SK-N-SH (cell line): ENCODE measurements at regions not wholly inside any gene's neighbourhood (a gene's known extent, or its start where the extent isn't known, plus 50 kb on each side); places are given as distances from the start of the nearest gene placed in this dataset.

Experiments used
- CTCF ChIA-PET: fragments of 300-600, 350-600 bp; formaldehyde crosslinking; extraction: SDS; loops from one replicate; lab custom pipeline; 2021; lab: Yijun Ruan, JAX
- POLR2A ChIA-PET: fragments of 350-600 bp; sonication (Branson Sonifier 250); formaldehyde crosslinking; extraction: SDS; loops from one replicate; lab custom pipeline; 2020; ENCODE audit warnings: antibody characterized with exemption, inconsistent platforms; lab: Yijun Ruan, JAX
- DNase-seq: peaks from one replicate; pipeline ENCODE4 v3.0.0; 2012
- H2AFZ ChIP-seq: fragments of 200-600 bp; sonication (generic); 2 replicates; pipeline ENCODE4 v1.8.1; 2016; ENCODE audit warnings: antibody characterized with exemption, mild to moderate bottlenecking, low read depth
- H3F3A ChIP-seq: fragments of 200-600 bp; sonication (generic); replicated peaks from 2 replicates; pipeline ENCODE3; 2016; ENCODE audit warnings: antibody characterized with exemption, mild to moderate bottlenecking; ENCODE audit not compliant: insufficient read depth
- H3K27ac ChIP-seq, 2 experiments: fragments of 200-500 bp in 1 of 2; fragments of 200-600 bp in 1 of 2; sonication (Bioruptor generic) in 1 of 2; sonication (generic), shearing (Covaris generic) in 1 of 2; 2 replicates each; pipeline versions ENCODE4 v1.5.1 to v1.6.1; 2014 to 2016; ENCODE audit warnings: low read depth in 2 of 2, inconsistent platforms in 1 of 2, low read length in 1 of 2, mild to moderate bottlenecking in 1 of 2, mixed read lengths in 1 of 2
- H3K27me3 ChIP-seq: fragments of 200-600 bp; sonication (generic), shearing (Covaris generic); 2 replicates; pipeline ENCODE4 v1.6.1; 2016; ENCODE audit warnings: mixed run types; ENCODE audit not compliant: insufficient read depth
- H3K36me3 ChIP-seq, 2 experiments: fragments of 200-500 bp in 1 of 2; fragments of 200-600 bp in 1 of 2; sonication (Bioruptor generic) in 1 of 2; sonication (generic) in 1 of 2; replicated peaks in 1 of 2; 2 replicates each; pipeline versions ENCODE3 to v1.5.1; 2014 to 2016; ENCODE audit warnings: low read length in 1 of 2, mild to moderate bottlenecking in 1 of 2; ENCODE audit not compliant: insufficient read depth in 2 of 2, control insufficient read depth in 1 of 2
- H3K4me1 ChIP-seq, 2 experiments: fragments of 200-500 bp in 1 of 2; fragments of 200-600 bp in 1 of 2; sonication (Bioruptor generic) in 1 of 2; sonication (generic), shearing (Covaris generic) in 1 of 2; 2 replicates each; pipeline versions ENCODE4 v1.5.1 to v1.6.1; 2014 to 2016; ENCODE audit warnings: low read depth in 1 of 2, low read length in 1 of 2, mixed run types in 1 of 2; ENCODE audit not compliant: insufficient read depth in 2 of 2, control insufficient read depth in 1 of 2
- H3K4me2 ChIP-seq: fragments of 200-600 bp; sonication (generic), shearing (Covaris generic); 2 replicates; pipeline ENCODE4 v1.6.1; 2017; ENCODE audit warnings: mixed run types
- H3K4me3 ChIP-seq, 2 experiments: fragments of 200-500 bp in 1 of 2; fragments of 200-600 bp in 1 of 2; sonication (Bioruptor generic) in 1 of 2; sonication (generic), shearing (Covaris generic) in 1 of 2; 2 replicates each; pipeline versions ENCODE4 v1.5.1 to v1.8.1; 2014 to 2016; ENCODE audit warnings: low read depth in 2 of 2, inconsistent platforms in 1 of 2, low read length in 1 of 2, mild to moderate bottlenecking in 1 of 2, mixed read lengths in 1 of 2, moderate library complexity in 1 of 2
- H3K79me2 ChIP-seq: fragments of 200-600 bp; sonication (generic); 2 replicates; pipeline ENCODE4 v1.8.1; 2017; ENCODE audit warnings: mild to moderate bottlenecking; ENCODE audit not compliant: insufficient read depth
- H3K9ac ChIP-seq: fragments of 200-600 bp; sonication (generic); 2 replicates; pipeline ENCODE4 v1.6.1; 2017; ENCODE audit warnings: mixed run types
- H3K9me2 ChIP-seq: fragments of 200-600 bp; sonication (generic); 2 replicates; pipeline ENCODE4 v1.6.1; 2017; ENCODE audit warnings: mixed run types
- H3K9me3 ChIP-seq: fragments of 200-600 bp; sonication (generic); 2 replicates; pipeline ENCODE4 v1.6.1; 2017; ENCODE audit warnings: mixed run types, mild to moderate bottlenecking, moderate library complexity
- H4K20me1 ChIP-seq: fragments of 200-600 bp; sonication (generic); 2 replicates; pipeline ENCODE4 v1.6.1; 2017; ENCODE audit warnings: mild to moderate bottlenecking, mixed run types; ENCODE audit not compliant: insufficient read depth
- EZH2phosphoT487 ChIP-seq: fragments of 200-600 bp; sonication (generic); IDR thresholded peaks from 2 replicates; pipeline ENCODE4 v1.6.1; 2017; ENCODE audit warnings: low read depth, mixed run types, mild to moderate bottlenecking, antibody characterized with exemption, moderate library complexity, borderline replicate concordance
- FOXJ3 ChIP-seq: sonication (generic); formaldehyde crosslinking; IDR thresholded peaks from 2 replicates; pipeline ENCODE4 v1.5.1; 2020; ENCODE audit warnings: mild to moderate bottlenecking, missing genetic modification reagents
- FOXM1 ChIP-seq: IDR thresholded peaks from 2 replicates; pipeline ENCODE4 v1.4.0; 2012; ENCODE audit warnings: low read depth, mild to moderate bottlenecking
- GABPA ChIP-seq: IDR thresholded peaks from 2 replicates; pipeline ENCODE4 v1.4.0; 2012; ENCODE audit warnings: low read depth, mild to moderate bottlenecking
- GATA2 ChIP-seq: sonication (generic); formaldehyde crosslinking; IDR thresholded peaks from 2 replicates; pipeline ENCODE4 v1.5.0; 2020; ENCODE audit warnings: mild to moderate bottlenecking, missing genetic modification reagents
- JUND ChIP-seq: IDR thresholded peaks from 2 replicates; pipeline ENCODE4 v1.4.0; 2012
- MXI1 ChIP-seq: IDR thresholded peaks from 2 replicates; pipeline ENCODE4 v1.6.1; 2012; ENCODE audit warnings: mild to moderate bottlenecking, low read depth, low read length, improper control_type of control experiment
- NFIC ChIP-seq: IDR thresholded peaks from 2 replicates; pipeline ENCODE4 v1.4.0; 2012; ENCODE audit warnings: borderline replicate concordance
- RAD21 ChIP-seq: IDR thresholded peaks from 2 replicates; pipeline ENCODE4 v1.6.1; 2012; ENCODE audit warnings: mild to moderate bottlenecking, low read length
- RCOR1 ChIP-seq: fragments of 150-350 bp; IDR thresholded peaks from 2 replicates; pipeline ENCODE4 v1.6.1; 2017; ENCODE audit warnings: antibody characterized with exemption, low read length
- SIN3A ChIP-seq: IDR thresholded peaks from 2 replicates; pipeline ENCODE4 v1.6.1; 2012; ENCODE audit warnings: low read depth, mild to moderate bottlenecking, low read length, moderate library complexity, borderline replicate concordance
- SMC3 ChIP-seq: IDR thresholded peaks from 2 replicates; pipeline ENCODE4 v1.6.1; 2012; ENCODE audit warnings: low read depth, low read length, improper control_type of control experiment
- TAF1 ChIP-seq: IDR thresholded peaks from 2 replicates; pipeline ENCODE4 v1.6.1; 2012; ENCODE audit warnings: low read depth, mild to moderate bottlenecking, low read length, moderate library complexity, borderline replicate concordance
- TCF12 ChIP-seq: IDR thresholded peaks from 2 replicates; pipeline ENCODE4 v1.4.0; 2012
- TEAD4 ChIP-seq: IDR thresholded peaks from 2 replicates; pipeline ENCODE4 v1.4.0; 2012; ENCODE audit warnings: mild to moderate bottlenecking, borderline replicate concordance; ENCODE audit not compliant: insufficient read depth
- YY1 ChIP-seq: IDR thresholded peaks from 2 replicates; pipeline ENCODE4 v1.4.0; 2012; ENCODE audit warnings: low read depth, mild to moderate bottlenecking
- TF ChIP-seq, protein P1 (sequence below): IDR thresholded peaks from 2 replicates; pipeline ENCODE4 v1.4.0; 2012; ENCODE audit warnings: low read depth
- TF ChIP-seq, protein P2 (sequence below): IDR thresholded peaks from 2 replicates; pipeline ENCODE4 v1.4.0; 2012; ENCODE audit warnings: low read depth, borderline replicate concordance
- TF ChIP-seq, protein P3 (sequence below): fragments of 200-600 bp; sonication (generic); IDR thresholded peaks from 2 replicates; pipeline ENCODE4 v1.6.1; 2017; ENCODE audit warnings: antibody characterized with exemption, mild to moderate bottlenecking, moderate library complexity
- TF ChIP-seq, protein P4 (sequence below): fragments of 150-350 bp; IDR thresholded peaks from 2 replicates; pipeline ENCODE4 v1.6.1; 2016; ENCODE audit warnings: mild to moderate bottlenecking, low read depth, low read length

DNA sequence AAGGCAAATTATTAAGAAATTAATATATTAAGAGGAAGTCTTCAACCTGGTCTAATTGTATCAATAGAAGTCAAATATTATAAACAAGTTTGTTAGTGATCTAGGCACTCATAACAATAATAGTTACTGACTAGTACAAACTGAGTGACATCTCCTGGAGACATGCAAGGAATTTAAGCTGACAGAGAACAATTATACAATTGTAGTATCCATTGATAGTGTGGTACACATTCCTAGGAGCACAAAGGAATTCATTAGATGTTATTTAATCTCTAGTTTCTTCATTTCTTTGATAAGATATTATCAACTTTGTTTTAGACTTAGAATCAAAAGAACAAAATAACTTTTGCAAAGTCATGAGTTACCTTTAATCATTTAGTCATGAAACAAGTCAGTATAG is 1048.6 kb downstream of the PCDH7 start:
- Histone ChIP-seq H3K27ac (no peak overlapping the region), H3K4me2 (no peak overlapping the region), H3K36me3 (no peaks in the 10 kb centered on the region), H3K79me2 (no peaks in the 10 kb centered on the region), H3K9me3 (no peaks in the 10 kb centered on the region; the same call in 1 of the 2 replicates), H3K4me1 (no peaks in the 10 kb centered on the region), H2AFZ (no peak overlapping the region), H4K20me1 (no peaks in the 10 kb centered on the region), H3K4me3 (no peak overlapping the region), H3F3A (no peaks in the 10 kb centered on the region), H3K9ac (no peak overlapping the region), H3K9me2 (peaks cover 5% of the 10 kb centered on the region), H3K27me3 (no peaks in the 10 kb centered on the region)
- POLR2A ChIA-PET: no interaction called here
- CTCF ChIA-PET: no interaction called here
- no peak for DNase-seq
- TF ChIP-seq, protein P1, sequence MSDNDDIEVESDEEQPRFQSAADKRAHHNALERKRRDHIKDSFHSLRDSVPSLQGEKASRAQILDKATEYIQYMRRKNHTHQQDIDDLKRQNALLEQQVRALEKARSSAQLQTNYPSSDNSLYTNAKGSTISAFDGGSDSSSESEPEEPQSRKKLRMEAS: no peak
- no peak for TF ChIP-seq TCF12
- no peak for TF ChIP-seq GATA2 (CRISPR knock-in tag)
- TF ChIP-seq TAF1: no peak
- TF ChIP-seq, protein P2, sequence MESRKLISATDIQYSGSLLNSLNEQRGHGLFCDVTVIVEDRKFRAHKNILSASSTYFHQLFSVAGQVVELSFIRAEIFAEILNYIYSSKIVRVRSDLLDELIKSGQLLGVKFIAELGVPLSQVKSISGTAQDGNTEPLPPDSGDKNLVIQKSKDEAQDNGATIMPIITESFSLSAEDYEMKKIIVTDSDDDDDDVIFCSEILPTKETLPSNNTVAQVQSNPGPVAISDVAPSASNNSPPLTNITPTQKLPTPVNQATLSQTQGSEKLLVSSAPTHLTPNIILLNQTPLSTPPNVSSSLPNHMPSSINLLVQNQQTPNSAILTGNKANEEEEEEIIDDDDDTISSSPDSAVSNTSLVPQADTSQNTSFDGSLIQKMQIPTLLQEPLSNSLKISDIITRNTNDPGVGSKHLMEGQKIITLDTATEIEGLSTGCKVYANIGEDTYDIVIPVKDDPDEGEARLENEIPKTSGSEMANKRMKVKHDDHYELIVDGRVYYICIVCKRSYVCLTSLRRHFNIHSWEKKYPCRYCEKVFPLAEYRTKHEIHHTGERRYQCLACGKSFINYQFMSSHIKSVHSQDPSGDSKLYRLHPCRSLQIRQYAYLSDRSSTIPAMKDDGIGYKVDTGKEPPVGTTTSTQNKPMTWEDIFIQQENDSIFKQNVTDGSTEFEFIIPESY: no peak
- no peak for TF ChIP-seq RAD21
- no peak for TF ChIP-seq RCOR1
- no peak for TF ChIP-seq MXI1
- TF ChIP-seq SIN3A: no peak
- TF ChIP-seq GABPA: no peak
- TF ChIP-seq FOXJ3: no peak
- no peak for TF ChIP-seq EZH2phosphoT487
- TF ChIP-seq JUND: no peak
- no peak for TF ChIP-seq SMC3
- TF ChIP-seq, protein P3, sequence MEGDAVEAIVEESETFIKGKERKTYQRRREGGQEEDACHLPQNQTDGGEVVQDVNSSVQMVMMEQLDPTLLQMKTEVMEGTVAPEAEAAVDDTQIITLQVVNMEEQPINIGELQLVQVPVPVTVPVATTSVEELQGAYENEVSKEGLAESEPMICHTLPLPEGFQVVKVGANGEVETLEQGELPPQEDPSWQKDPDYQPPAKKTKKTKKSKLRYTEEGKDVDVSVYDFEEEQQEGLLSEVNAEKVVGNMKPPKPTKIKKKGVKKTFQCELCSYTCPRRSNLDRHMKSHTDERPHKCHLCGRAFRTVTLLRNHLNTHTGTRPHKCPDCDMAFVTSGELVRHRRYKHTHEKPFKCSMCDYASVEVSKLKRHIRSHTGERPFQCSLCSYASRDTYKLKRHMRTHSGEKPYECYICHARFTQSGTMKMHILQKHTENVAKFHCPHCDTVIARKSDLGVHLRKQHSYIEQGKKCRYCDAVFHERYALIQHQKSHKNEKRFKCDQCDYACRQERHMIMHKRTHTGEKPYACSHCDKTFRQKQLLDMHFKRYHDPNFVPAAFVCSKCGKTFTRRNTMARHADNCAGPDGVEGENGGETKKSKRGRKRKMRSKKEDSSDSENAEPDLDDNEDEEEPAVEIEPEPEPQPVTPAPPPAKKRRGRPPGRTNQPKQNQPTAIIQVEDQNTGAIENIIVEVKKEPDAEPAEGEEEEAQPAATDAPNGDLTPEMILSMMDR: no peak
- no peak for TF ChIP-seq YY1
- no peak for TF ChIP-seq NFIC
- TF ChIP-seq FOXM1: no peak
- TF ChIP-seq, protein P4, sequence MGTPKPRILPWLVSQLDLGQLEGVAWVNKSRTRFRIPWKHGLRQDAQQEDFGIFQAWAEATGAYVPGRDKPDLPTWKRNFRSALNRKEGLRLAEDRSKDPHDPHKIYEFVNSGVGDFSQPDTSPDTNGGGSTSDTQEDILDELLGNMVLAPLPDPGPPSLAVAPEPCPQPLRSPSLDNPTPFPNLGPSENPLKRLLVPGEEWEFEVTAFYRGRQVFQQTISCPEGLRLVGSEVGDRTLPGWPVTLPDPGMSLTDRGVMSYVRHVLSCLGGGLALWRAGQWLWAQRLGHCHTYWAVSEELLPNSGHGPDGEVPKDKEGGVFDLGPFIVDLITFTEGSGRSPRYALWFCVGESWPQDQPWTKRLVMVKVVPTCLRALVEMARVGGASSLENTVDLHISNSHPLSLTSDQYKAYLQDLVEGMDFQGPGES: no peak
- TF ChIP-seq TEAD4: no peak
